22Rv1 (cell line): ENCODE measurements at regions not wholly inside any gene's neighbourhood (a gene's known extent, or its start where the extent isn't known, plus 50 kb on each side); places are given as distances from the start of the nearest gene placed in this dataset.

Experiments used
- H3K27ac ChIP-seq: fragments of 450-650 bp; 2 replicates; pipeline ENCODE4 v1.5.1; 2017
- CTCF ChIP-seq: fragments of 450-650 bp; IDR thresholded peaks from 2 replicates; pipeline ENCODE4 v1.5.1; 2017; ENCODE audit warnings: mild to moderate bottlenecking
- ZFX ChIP-seq: fragments of 450-650 bp; IDR thresholded peaks from 2 replicates; pipeline ENCODE4 v1.6.1; 2017; ENCODE audit warnings: antibody characterized with exemption, borderline replicate concordance

- 0 out of 2 replicates have a peak overlapping the region, but pooled peaks have one; percentile 17 for H3K27ac ChIP-seq
- TF ChIP-seq ZFX (no peak), CTCF (no peak)
Measured at GRCh38 chr4:100076753-100077152, 113.5 kb downstream of the DDIT4L start.

- TF ChIP-seq ZFX (no peak), CTCF (no peak)
- no peak overlapping the region for H3K27ac ChIP-seq
Measured at GRCh38 chr4:100075486-100076270, 114.6 kb downstream of the DDIT4L start.

- TF ChIP-seq ZFX, result no peak
- TF ChIP-seq CTCF, result no peak
- H3K27ac ChIP-seq, result no peak overlapping the region
Measured at GRCh38 chr4:100075056-100075455, 115.2 kb downstream of the DDIT4L start.

- TF ChIP-seq CTCF, result no peak
- TF ChIP-seq ZFX, result no peak
- H3K27ac ChIP-seq, result no peak overlapping the region
Measured at GRCh38 chr4:100071506-100071905, 118.8 kb downstream of the DDIT4L start.

- H3K27ac ChIP-seq, result no peak overlapping the region
- TF ChIP-seq ZFX (no peak), CTCF (no peak)
Measured at GRCh38 chr4:100070868-100071267, 119.4 kb downstream of the DDIT4L start.

- TF ChIP-seq CTCF, result no peak
- no peak for TF ChIP-seq ZFX
- H3K27ac ChIP-seq, result no peak overlapping the region
Measured at GRCh38 chr4:100069207-100069606, 119.1 kb upstream of the H2AZ1 start.

GRCh38 chr4:100067255-100067654 is 117.2 kb upstream of the H2AZ1 start:
- no peak for TF ChIP-seq ZFX
- TF ChIP-seq CTCF, result no peak

More at GRCh38 chr4:100067255-100067654, 117.2 kb upstream of the H2AZ1 start:
- no peak overlapping the region for H3K27ac ChIP-seq
